ENCODE measurements at regions not wholly inside any gene's neighbourhood (a gene's known extent, or its start where the extent isn't known, plus 50 kb on each side); places are given as distances from the start of the nearest gene placed in this dataset.

- TF ChIP-seq POLR2A (IDR thresholded peaks at IDR 0.05): no peak
- no peak for TF ChIP-seq EP300 (IDR thresholded peaks at IDR 0.05)
These were observed 328.4 kb upstream of the RBFOX1 start for GRCh38 chr16:7004266-7004665.
